Amniotic stem cell (primary cell): ENCODE measurements at regions not wholly inside any gene's neighbourhood (a gene's known extent, or its start where the extent isn't known, plus 50 kb on each side); places are given as distances from the start of the nearest gene placed in this dataset.
"Not testable (repeated sequence)": the region's sequence is repeated elsewhere in the genome, so short reads cannot be mapped to it uniquely, and the experiment has no call there.

ENCODE experiments used
- DNase-seq: peaks from one replicate; lab custom pipeline; 2025; lab: John Stamatoyannopoulos, UW

DNA sequence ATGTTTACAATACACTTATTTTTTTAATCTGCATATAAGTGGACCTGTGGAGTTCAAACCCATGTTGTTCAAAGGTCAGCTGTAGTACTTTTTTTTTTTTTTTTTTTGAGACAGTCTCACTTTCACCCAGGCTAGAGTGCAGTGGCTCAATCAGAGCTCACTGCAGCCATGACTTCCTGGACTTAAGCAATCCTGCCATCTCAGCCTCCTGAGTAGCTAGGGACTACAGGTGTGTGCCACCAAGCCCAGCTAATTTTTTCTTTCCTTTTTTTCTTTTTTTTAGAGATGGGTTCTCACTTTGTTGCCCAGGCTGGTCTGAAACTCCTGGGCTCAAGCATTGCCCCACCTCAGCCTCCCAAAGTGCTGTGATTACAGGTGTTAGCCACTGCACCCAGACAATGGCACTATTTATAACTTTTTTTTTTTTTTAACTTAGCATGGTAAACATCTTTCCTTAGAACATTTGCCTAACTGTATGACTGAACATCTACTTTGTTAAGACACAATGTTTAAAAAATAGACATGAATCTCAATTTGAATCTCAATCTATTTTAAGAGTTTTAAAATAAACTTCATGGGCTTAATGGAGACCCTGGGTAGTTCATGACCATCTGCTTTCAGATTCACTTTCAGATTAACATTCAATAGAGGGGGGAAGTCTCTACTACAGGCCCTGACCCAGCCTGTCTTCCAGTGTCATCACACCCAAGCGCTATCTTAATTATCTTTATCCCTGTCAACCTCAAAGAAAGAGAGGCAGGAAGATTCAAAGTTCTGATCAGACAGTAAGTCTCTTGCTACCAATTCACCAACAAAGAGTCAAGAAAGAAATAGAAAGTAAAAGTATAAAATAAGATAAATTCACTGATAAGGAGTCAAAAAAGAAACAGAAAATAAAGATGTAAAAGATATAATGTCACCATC lies 97.7 kb upstream of the DOCK9 start:
- DNase-seq: no peak

DNA sequence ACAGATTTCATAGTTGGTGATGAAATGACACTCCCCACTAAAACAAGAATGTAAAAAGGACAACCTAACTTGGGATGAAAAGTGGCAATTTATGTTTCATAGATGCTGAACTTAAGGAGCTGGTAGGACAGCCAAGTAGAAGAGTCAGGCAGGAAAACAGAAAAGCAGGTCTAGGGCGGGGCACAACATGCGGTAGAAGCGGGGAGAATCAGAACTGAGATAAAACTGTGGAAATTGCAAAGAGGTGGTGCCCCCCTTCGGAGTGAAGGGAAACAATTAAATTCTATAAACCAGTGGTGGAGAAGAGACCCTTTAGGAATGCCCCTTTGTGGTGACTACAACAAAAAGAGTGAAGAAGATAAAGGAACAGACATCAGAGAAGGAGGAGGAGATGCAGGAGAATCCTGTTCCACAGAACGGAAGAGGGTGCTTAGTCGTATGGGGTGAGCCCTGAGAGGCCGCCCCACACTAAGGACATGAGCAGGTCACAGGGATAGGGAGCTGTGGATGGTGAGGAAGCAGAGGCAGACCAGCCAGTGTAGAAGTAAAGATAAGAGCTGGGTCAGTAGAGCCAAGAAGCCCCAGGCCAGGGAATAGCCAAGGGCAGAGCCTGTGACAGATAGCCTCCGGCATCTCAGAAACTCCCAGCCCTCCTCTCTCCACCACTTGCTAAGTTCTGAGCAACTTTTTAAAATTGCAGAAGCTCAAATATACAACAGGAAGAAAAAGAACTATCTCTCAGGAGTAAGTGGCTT lies 100.3 kb upstream of the DOCK9 start:
- DNase-seq: no peak

DNA sequence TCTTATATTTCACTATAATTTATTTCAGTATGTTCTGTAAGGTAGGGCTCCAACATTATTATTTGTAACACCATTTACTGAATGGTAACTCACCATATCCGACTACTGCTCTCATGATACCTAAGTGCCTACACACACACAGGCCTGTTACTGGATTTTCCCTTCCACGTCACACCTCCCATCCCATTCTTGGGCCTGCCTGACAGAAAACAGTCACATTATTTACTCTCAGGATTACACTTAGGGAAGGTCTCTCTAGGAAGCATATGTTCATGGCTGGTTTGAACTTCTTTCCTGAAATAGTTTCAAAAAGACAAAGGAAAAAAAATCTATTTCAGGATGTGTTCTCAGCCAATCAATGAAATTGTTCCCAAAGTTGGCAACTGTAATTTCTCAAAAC lies 102.3 kb upstream of the DOCK9 start:
- DNase-seq: no peak

DNA sequence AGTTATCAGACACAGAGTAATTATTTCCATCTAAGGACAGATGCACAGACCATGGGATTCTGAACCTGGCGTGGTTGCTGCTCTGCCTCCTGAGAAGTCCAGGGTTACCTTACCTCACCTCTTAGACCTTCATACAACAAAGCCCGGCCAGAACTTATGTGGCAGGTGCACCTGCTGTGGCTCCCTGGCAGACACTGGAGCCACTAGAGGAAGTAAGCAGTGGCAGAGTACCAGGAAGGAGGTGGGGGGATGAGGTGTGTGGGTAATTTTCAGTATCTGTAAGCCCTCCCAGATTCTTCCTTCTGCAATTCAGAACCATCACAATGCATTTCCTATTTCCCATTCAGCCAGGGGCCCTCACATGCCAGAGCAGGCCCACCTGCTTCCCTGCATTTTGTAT lies 106.1 kb upstream of the DOCK9 start:
- no peak for DNase-seq

DNA sequence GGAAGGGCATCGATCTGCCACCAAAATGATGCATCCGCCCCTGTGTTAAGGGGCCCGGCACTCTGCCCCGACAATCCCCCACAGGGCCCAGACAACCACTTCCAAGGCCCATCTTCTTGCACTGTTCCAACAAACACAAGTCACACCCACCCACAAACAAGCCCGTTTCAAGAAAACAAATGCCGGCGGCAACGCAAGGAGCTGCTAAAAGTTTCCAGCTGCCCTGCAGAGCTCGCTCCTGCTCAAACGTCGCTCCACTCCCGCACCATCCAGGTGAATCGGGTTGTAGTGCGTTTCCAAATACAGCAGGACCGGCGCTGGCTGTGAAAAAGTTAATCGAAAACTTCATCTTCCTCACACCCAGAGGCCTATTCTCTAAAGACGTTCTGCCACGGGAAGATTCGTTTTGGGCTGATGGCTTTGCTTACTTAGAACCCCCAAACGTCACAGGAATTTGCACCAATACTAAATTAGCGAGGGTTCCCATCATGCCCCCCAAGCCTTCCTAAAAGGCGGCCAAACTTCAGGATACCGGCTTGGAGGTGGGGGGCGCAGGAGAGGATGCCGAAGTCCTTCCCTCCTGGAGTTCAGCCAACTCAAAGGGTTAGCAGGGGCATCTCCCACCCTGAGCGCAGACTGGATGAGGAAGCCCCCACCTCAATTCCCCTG lies 107.4 kb upstream of the DOCK9 start:
- no peak for DNase-seq

DNA sequence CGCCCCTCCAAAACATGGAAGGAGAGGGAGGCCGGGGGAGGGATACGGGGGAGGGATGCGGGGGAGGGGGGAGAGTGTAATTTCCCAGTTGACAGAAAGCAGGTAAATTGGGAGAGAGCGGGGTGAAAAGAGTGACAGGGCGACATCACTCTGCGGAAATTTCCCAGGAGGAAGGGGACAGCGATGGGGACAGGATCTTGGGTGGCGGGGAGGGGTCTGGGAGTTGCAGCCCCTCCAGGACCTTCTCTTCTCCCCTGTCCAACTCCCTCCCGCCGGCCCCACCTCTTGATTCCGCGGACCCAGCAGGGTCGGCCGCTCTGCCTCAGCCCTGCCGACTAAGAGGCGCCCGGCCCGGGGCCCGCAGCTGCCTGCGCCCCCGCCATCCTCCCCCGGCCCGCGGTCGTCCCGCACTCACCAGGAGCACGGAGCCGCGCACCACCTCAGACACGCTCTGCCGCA lies 108.0 kb upstream of the DOCK9 start:
- no peak for DNase-seq

DNA sequence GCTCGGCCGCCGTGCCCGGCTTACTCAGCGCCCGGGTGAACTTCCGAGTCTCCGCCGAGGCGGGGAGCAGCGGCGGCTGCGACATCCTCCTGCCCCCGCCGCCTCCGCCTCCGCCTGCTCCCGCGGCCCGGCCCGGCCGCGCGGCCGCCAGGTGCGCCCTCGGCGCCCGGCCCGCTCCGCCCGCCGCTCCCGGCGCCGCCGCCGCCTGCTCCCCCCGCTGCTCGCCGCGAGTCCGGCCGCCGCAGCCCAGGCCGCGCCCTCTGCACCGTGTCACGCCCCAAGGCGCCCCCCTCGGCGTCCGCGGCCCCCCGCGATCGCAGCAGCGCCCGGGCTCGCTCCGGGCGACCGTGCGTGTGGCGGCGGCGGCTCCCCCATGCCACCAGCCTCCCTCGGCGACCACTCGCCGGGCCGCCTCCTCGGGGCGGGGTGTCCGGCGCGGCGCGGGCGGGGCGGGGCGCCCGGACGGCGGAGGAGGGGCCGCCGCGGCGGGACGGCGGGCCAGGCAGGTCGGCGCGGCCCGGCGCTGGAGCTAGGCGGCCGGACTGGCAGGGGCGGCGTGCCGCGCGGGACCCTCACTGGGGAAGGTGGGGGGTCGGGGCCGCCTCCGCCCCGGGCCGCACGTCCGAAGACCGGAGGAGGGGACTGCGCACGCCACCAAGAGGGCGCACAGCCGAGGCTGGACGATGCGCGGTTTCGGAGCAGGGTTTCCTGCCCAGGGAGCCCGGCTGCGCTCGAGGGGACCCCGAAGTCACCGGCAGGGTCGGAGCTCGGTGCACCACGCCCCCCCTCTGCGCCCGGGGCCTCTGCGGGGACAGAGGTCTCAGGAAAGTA lies 108.6 kb upstream of the DOCK9 start:
- no peak for DNase-seq

DNA sequence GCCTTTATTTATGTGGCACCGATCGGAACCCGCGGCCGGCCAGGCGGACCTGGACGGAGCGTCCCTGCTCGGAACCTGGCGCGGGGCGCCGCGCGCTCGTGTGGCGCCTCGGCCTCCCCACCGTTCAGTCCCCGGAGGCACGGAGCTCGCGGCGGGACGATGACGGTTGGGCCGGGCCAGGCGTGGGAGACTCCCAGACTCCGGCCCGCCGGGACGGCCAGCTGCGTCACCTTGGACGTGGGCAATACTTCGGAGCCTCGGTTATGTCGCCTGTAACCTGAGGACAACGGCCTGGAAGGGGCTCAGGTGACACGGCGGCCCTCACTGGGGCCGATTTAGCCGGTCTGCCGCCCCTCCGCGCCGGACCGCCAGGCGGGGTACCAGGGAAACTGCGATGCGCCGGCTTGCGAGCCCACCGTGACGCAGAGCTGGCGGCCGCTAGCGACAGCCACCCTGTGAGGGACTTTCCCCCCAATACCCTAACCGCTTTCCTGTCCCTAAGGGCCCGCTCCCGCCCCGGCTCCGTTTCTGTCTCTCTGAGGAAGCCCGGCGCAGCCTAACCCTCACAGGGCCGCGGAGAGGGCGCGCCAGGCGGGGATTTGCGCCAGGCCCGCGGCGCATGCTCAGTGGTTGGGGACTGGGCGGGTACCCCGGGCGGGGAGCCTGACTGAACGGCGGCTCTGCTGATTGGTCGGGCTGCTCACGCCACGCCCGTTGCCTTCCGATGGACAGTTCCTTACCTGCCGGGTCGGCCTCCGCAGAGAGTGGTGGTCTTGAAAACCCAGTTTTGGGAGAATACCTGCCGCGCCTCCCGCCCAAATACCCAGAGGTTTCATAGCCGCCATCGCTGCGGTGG lies 109.5 kb upstream of the DOCK9 start:
- DNase-seq: peak; percentile 37

DNA sequence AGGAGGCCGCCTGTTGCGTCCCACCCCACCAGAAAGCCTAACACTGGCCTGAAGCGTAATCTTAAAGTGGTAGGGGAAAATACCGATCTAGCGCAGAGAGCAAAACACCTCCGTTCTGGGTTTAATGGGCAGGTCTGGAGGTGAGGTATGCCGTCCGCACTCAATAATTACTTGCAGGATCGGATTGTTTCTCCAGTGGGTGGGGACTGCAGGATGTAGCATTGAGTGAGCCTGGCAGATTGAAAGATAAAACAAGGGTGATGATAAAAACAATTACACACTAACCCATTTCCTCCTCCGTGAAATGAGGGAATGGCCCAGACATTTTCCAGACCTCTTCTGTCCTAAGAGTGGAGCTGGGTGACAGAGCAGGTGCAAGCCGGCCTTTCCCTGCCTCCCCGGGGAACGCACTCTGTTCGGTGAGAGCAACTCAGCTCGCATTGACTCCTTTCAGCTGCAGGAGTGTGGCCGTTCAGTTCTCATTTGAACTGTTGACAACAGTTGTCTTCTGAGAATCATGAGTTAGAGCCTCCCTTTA lies 110.2 kb upstream of the DOCK9 start:
- DNase-seq: no peak

DNA sequence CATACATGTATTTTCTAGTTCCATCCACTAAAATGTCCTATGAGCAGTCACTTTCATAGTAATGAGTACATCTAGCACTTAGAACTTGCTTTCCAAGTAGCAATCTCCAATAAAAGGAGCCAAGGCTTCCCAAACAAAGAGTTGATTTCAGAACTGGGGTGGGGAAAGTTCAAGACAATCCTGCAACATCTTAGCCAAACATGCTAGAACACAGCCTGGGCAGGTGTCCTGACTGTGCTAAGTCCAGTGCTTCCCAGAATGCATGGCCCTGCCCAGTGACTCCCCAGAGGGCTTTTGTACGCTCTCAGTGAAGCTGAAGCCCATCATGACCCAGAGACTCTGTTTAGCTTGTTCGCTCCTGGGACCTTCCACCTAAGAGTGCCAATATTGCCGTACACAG lies 106.7 kb upstream of the UBAC2 start:
- no peak for DNase-seq

DNA sequence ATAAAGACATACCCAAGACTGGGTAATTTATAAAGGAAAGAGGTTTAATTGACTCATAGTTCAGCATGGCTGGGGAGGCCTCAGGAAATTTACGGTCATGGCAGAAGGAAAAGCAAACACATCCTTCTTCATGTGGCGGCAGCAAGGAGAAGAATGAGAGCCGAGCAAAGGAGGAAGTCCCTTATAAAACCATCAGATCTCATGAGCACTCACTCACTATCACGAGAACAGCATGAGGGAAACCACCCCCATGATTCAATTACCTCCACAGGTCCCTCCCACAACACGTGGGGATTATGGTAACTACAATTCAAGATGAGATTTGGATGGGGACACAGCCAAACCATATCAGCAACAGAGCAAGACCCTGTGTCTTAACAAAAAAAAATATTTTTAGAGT lies 98.8 kb upstream of the UBAC2 start:
- DNase-seq: not testable (repeated sequence)

DNA sequence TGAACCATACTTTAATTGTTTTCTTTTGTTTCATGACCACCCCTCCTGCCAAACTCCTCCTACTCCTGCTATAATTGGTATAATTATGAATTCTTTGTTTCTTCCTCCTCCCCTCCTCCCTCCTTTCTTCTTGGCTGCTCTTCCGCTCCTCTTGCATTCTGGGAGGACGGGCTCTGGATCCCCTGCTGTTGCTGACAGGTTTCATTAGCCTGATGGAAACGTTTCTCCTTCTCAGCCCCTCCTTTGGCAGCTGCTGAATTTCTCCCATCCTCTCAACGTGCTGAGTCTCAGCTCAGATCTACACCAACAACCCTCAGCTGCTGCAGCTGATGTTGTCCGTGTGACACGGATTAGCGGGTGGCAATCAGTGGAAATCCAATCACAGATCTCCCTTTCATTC lies 97.1 kb upstream of the UBAC2 start:
- no peak for DNase-seq

DNA sequence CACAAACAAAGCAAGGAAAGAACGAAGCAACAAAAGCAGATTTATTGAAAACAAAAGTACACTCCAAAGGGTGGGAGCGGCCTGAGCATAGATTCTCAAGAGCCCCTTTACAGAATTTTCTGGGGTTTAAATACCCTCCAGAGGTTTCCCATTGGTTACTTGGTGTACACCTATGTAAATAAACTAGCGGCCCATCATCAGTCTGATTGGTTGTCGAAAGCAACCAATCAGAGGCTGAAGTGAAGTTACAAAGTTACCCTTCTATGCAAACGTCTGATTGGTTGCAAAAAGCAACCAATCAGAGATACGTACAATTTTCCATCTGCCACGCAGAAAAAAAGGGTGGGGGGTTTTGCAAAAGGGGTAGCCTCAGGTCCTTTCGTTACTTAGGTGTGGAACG lies 96.3 kb upstream of the UBAC2 start:
- DNase-seq: no peak

DNA sequence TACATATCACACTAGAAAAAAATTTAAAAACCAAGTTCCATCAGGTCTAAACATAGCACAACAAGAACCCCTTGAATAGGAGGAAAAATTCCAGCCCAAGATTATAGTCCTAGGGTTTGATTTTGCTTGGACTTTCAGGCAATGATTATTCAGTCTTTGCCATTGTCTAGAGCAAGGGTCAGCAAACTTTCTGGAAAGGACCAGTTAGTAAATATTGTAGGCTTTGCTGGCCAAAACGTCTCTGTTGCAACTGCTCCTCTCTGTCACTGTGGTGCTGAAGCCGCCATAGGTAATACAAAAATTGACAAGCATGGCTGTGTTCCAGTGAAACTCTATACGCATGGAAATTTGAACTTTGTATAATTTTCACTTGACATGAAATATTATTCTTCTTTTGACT lies 95.5 kb upstream of the UBAC2 start:
- DNase-seq: no peak

DNA sequence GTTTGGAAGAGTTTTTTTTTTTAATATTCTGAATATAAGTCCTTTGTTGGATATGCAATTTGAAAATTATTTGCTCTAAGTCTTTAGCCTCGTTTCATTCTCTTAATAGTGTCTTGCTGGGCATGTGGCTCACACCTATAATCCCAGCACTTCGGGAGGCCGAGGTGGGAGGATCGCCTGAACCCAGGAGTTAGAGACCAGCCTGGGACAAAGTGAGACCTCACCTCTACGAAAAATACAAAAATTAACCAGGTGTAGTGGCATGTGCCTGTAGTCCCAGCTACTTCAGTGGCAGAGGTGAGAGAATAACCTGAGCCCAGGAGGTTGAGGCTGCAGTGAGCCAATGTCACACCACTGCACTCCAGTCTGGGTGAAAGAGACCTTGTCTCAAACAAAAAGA lies 87.3 kb upstream of the UBAC2 start:
- DNase-seq: no peak

DNA sequence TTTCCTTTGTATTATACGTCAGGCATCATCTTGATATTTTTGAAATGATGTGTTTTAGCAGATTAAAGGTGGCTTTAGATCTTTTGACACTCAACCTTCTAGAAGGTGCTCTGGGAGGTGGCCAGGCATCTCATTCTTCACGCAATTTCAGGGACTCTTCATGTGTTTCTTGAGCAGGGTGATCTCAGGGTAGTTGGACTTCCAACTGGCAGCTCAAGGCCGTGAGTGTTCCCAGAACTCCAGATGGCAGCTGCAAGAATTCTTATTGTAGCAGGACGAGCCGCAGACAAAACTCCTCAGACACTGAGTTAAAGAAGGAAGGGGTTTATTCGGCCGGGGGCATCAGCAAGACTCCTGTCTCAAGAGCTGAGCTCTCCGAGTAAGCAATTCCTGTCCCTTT lies 82.5 kb upstream of the UBAC2 start:
- no peak for DNase-seq

DNA sequence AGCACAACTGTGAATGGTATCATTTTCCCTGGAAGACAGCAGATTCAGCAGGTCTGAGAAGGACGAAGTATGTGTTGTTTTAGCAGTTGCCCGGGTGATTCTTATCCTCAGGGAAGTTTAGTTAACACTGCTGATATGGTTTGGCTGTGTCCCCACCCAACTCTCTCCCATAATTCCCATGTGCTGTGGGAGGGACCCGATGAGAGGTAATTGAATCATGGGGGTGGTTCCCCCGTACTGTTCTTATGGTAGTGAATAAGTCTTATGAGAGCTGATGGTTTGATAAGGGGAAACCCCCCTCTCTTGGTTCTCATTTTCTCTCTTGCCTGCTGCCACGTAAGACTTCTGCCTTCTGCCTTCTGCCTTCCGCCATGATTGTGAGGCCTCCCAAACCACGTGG lies 81.0 kb upstream of the UBAC2 start:
- DNase-seq: no peak

DNA sequence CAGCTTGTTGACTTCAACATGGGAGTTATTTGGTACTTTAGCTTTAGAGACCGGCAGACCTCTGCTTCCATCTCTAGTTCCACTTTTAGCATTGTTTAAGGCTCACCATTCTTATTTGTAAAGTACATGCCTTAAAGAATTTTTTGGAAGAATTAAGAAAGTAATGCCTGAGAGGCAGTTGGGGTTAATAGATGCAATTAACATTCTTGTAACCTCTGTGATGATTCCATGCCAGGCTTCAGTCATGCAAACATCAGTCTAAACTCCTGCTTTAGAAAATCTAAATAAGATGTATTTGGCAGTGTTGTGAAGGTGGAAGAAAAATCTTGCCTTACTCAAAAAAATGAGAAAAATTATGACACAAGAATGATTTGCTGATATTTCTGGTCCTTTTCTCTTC lies 79.9 kb upstream of the UBAC2 start:
- no peak for DNase-seq

DNA sequence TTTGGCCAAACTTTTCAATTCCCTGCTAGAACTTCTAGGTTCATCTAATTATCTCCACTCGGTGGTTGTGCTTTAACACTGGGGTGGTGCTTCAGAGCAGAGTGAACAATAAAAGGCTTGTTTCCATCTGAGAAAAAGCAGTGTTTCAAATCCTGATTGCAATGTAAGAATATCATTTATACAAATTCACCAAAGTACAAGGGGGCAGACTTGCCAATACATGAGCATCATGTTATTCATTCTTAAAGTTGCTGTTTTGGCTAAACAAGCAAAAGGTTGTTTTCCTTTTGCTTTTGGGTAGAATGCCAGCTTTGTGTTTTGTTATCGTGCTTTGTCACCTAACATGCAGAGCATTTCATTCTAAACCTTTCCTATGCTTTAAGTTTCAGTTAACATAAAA lies 78.5 kb upstream of the UBAC2 start:
- DNase-seq: no peak
